ENCODE measurements at regions not wholly inside any gene's neighbourhood (a gene's known extent, or its start where the extent isn't known, plus 50 kb on each side); places are given as distances from the start of the nearest gene placed in this dataset.

GRCh38 chr11:81932303-81932702, 801.4 kb downstream of the FAM181B start:
- H3K27ac ChIP-seq: no peak overlapping the region
- DNase-seq (ENCODE audit: low read depth, low spot score): no peak

- no peak overlapping the region for H3K27ac ChIP-seq
- no peak for DNase-seq (ENCODE audit: low read depth, low spot score)
Observed at GRCh38 chr11:81920205-81920604, 813.5 kb downstream of the FAM181B start.

GRCh38 chr11:81916451-81916850, 817.2 kb downstream of the FAM181B start:
- no peak for DNase-seq (ENCODE audit: low read depth, low spot score)
- no peak overlapping the region for H3K27ac ChIP-seq

- no peak overlapping the region for H3K27ac ChIP-seq
- DNase-seq (ENCODE audit: low read depth, low spot score): no peak
Observed at GRCh38 chr11:81915045-81915444, 818.6 kb downstream of the FAM181B start.

- H3K27ac ChIP-seq: no peak overlapping the region
- no peak for DNase-seq (ENCODE audit: low read depth, low spot score)
Observed at GRCh38 chr11:81913793-81914192, 819.9 kb downstream of the FAM181B start.

- no peak for DNase-seq (ENCODE audit: low read depth, low spot score)
Observed at GRCh38 chr11:81907996-81908395, 825.7 kb downstream of the FAM181B start.

GRCh38 chr11:81899156-81899555, 834.5 kb downstream of the FAM181B start:
- no peak for DNase-seq (ENCODE audit: low read depth, low spot score)
- H3K27ac ChIP-seq: no peak overlapping the region

More at GRCh38 chr11:81907996-81908395, 825.7 kb downstream of the FAM181B start:
- no peak overlapping the region for H3K27ac ChIP-seq

- H3K27ac ChIP-seq: no peak overlapping the region
Observed at GRCh38 chr11:81897639-81898038, 836.0 kb downstream of the FAM181B start.

GRCh38 chr11:81895258-81895657, 838.4 kb downstream of the FAM181B start:
- no peak overlapping the region for H3K27ac ChIP-seq
- no peak for DNase-seq (ENCODE audit: low read depth, low spot score)

More at GRCh38 chr11:81897639-81898038, 836.0 kb downstream of the FAM181B start:
- no peak for DNase-seq (ENCODE audit: low read depth, low spot score)

- DNase-seq (ENCODE audit: low read depth, low spot score): no peak
- H3K27ac ChIP-seq: no peak overlapping the region
Observed at GRCh38 chr11:81892770-81893635, 840.7 kb downstream of the FAM181B start.

- DNase-seq (ENCODE audit: low read depth, low spot score): no peak
- no peak overlapping the region for H3K27ac ChIP-seq
Observed at GRCh38 chr11:81888391-81888790, 845.3 kb downstream of the FAM181B start.

- DNase-seq (ENCODE audit: low read depth, low spot score): no peak
- H3K27ac ChIP-seq: no peak overlapping the region
Observed at GRCh38 chr11:81887671-81888070, 846.0 kb downstream of the FAM181B start.

GRCh38 chr11:81886406-81887075, 847.1 kb downstream of the FAM181B start:
- DNase-seq (ENCODE audit: low read depth, low spot score): no peak
- H3K27ac ChIP-seq: no peak overlapping the region

GRCh38 chr11:81874635-81875034, 859.0 kb downstream of the FAM181B start:
- H3K27ac ChIP-seq: no peak overlapping the region
- DNase-seq (ENCODE audit: low read depth, low spot score): no peak

GRCh38 chr11:81870815-81871214, 862.8 kb downstream of the FAM181B start:
- DNase-seq (ENCODE audit: low read depth, low spot score): peak; percentile 33
- peak overlapping the region; percentile 34 for H3K27ac ChIP-seq

- H3K27ac ChIP-seq: peak overlapping the region; percentile 34
- DNase-seq (ENCODE audit: low read depth, low spot score): no peak
Observed at GRCh38 chr11:81870066-81870412, 863.6 kb downstream of the FAM181B start.

GRCh38 chr11:81869351-81870065, 864.2 kb downstream of the FAM181B start:
- H3K27ac ChIP-seq: no peak overlapping the region

GRCh38 chr11:81866896-81867295, 866.8 kb downstream of the FAM181B start:
- DNase-seq (ENCODE audit: low read depth, low spot score): no peak
- no peak overlapping the region for H3K27ac ChIP-seq

More at GRCh38 chr11:81869351-81870065, 864.2 kb downstream of the FAM181B start:
- peak; percentile 16 for DNase-seq (ENCODE audit: low read depth, low spot score)

- DNase-seq (ENCODE audit: low read depth, low spot score): no peak
- no peak overlapping the region for H3K27ac ChIP-seq
Observed at GRCh38 chr11:81857386-81857785, 876.3 kb downstream of the FAM181B start.

GRCh38 chr11:81853791-81854190, 879.9 kb downstream of the FAM181B start:
- no peak for DNase-seq (ENCODE audit: low read depth, low spot score)
- no peak overlapping the region for H3K27ac ChIP-seq

- H3K27ac ChIP-seq: no peak overlapping the region
- DNase-seq (ENCODE audit: low read depth, low spot score): no peak
Observed at GRCh38 chr11:81852896-81853295, 880.8 kb downstream of the FAM181B start.
